Keratinocyte (primary cell): ENCODE measurements at regions not wholly inside any gene's neighbourhood (a gene's known extent, or its start where the extent isn't known, plus 50 kb on each side); places are given as distances from the start of the nearest gene placed in this dataset.

ENCODE experiments used
- CTCF ChIP-seq, 3 experiments: IDR thresholded peaks in 1 of 3; conservative IDR thresholded peaks in 1 of 3; optimal IDR thresholded peaks in 1 of 3; 2 replicates in 2 of 3; 3 replicates in 1 of 3; pipeline versions ENCODE3 to v1.5.1; 2011; ENCODE audit warnings: low read length in 3 of 3, mild to moderate bottlenecking in 3 of 3, moderate library complexity in 2 of 3, control low read depth in 1 of 3, inconsistent platforms in 1 of 3; ENCODE audit not compliant: insufficient read depth in 2 of 3; ENCODE audit errors: extremely low read depth in 1 of 3
- EZH2 ChIP-seq: IDR thresholded peaks from one replicate; pipeline ENCODE4 v1.6.1; 2012; ENCODE audit warnings: inconsistent platforms, mild to moderate bottlenecking, low read length, moderate library complexity

GRCh38 chr4:79201971-79202370 lies 123.9 kb downstream of the NAA11 start:
- TF ChIP-seq CTCF (optimal IDR thresholded peaks at IDR 0.05 in 1 of 3, IDR thresholded peaks at IDR 0.05 in 1 of 3, conservative IDR thresholded peaks at IDR 0.05 in 1 of 3; ENCODE audit: extremely low read depth in 1 of 3, insufficient read depth in 2 of 3, low read length in 3 of 3) (no peak), EZH2 (no peak)
